ENCODE measurements at regions not wholly inside any gene's neighbourhood (a gene's known extent, or its start where the extent isn't known, plus 50 kb on each side); places are given as distances from the start of the nearest gene placed in this dataset.

- TF ChIP-seq, protein P1, sequence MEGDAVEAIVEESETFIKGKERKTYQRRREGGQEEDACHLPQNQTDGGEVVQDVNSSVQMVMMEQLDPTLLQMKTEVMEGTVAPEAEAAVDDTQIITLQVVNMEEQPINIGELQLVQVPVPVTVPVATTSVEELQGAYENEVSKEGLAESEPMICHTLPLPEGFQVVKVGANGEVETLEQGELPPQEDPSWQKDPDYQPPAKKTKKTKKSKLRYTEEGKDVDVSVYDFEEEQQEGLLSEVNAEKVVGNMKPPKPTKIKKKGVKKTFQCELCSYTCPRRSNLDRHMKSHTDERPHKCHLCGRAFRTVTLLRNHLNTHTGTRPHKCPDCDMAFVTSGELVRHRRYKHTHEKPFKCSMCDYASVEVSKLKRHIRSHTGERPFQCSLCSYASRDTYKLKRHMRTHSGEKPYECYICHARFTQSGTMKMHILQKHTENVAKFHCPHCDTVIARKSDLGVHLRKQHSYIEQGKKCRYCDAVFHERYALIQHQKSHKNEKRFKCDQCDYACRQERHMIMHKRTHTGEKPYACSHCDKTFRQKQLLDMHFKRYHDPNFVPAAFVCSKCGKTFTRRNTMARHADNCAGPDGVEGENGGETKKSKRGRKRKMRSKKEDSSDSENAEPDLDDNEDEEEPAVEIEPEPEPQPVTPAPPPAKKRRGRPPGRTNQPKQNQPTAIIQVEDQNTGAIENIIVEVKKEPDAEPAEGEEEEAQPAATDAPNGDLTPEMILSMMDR (IDR thresholded peaks at IDR 0.05): no peak
- no peak for TF ChIP-seq POLR2A (IDR thresholded peaks at IDR 0.05)
Observed at GRCh38 chr3:144060881-144061280, 89.3 kb downstream of the DIPK2A start.
